A673 (cell line): ENCODE measurements at regions not wholly inside any gene's neighbourhood (a gene's known extent, or its start where the extent isn't known, plus 50 kb on each side); places are given as distances from the start of the nearest gene placed in this dataset.

ENCODE experiments used
- BruUV-seq: library from RNA; stranded (reverse); fragments of 400-500 nt; replicated peaks from 2 replicates; lab custom pipeline; 2021; lab: Mats Ljungman, UMichigan
- CTCF ChIA-PET: fragments of 300-600 bp; sonication (Branson Sonifier 250); formaldehyde crosslinking; loops from one replicate; lab custom pipeline; 2022; ENCODE audit warnings: antibody characterized with exemption; lab: Charles Lee
- POLR2A ChIA-PET: fragments of 300-600 bp; sonication (Branson Sonifier 250); formaldehyde crosslinking; loops from one replicate; lab custom pipeline; 2022; ENCODE audit warnings: antibody characterized with exemption; ENCODE audit not compliant: low non-redundant PET; lab: Charles Lee
- DNase-seq: peaks from one replicate; pipeline ENCODE4 v3.0.0-alpha.2; 2015; ENCODE audit warnings: low spot score
- H3K27ac ChIP-seq: fragments of 200-600 bp; sonication (generic); 2 replicates; pipeline ENCODE4 v1.5.1; 2016; ENCODE audit warnings: mixed run types, low read depth, mild to moderate bottlenecking, mixed read lengths, antibody characterized with exemption, low read length; ENCODE audit not compliant: poor library complexity, severe bottlenecking
- H3K27me3 ChIP-seq: fragments of 200-600 bp; sonication (generic); replicated peaks from 2 replicates; pipeline ENCODE4 v1.6.1; 2017; ENCODE audit warnings: mixed run types, low read depth, mild to moderate bottlenecking, mixed read lengths, antibody characterized with exemption, low read length; ENCODE audit not compliant: insufficient read depth, poor library complexity
- H3K36me3 ChIP-seq: fragments of 200-600 bp; sonication (generic); 2 replicates; pipeline ENCODE4 v1.6.1; 2016; ENCODE audit warnings: mixed run types, mild to moderate bottlenecking, mixed read lengths, antibody characterized with exemption, low read length; ENCODE audit not compliant: insufficient read depth, poor library complexity, severe bottlenecking
- H3K4me1 ChIP-seq: fragments of 200-600 bp; sonication (generic); 2 replicates; pipeline ENCODE4 v1.6.1; 2017; ENCODE audit warnings: mixed run types, mild to moderate bottlenecking, mixed read lengths, antibody characterized with exemption, low read length; ENCODE audit not compliant: insufficient read depth, poor library complexity, severe bottlenecking
- H3K4me3 ChIP-seq: fragments of 200-600 bp; sonication (generic); 2 replicates; pipeline ENCODE4 v1.5.1; 2016; ENCODE audit warnings: low read depth, mixed run types, mild to moderate bottlenecking, mixed read lengths, low read length; ENCODE audit not compliant: poor library complexity, severe bottlenecking
- H3K9me3 ChIP-seq: fragments of 200-600 bp; sonication (generic); 2 replicates; pipeline ENCODE4 v1.6.1; 2016; ENCODE audit warnings: mixed run types, low read depth, mild to moderate bottlenecking, mixed read lengths, antibody characterized with exemption, low read length; ENCODE audit not compliant: poor library complexity, severe bottlenecking
- EZH2 ChIP-seq: fragments of 200-600 bp; sonication (generic); IDR thresholded peaks from 2 replicates; pipeline ENCODE4 v1.6.1; 2017; ENCODE audit warnings: borderline replicate concordance, low read depth, mild to moderate bottlenecking, mixed read lengths, antibody characterized with exemption, low read length; ENCODE audit not compliant: poor library complexity, severe bottlenecking
- intact Hi-C: fragments of 100-400 bp; cut with micrococcal nuclease; formaldehyde crosslinking; loops from one replicate; pipeline ENCODE4 v1.10.0; 2022; ENCODE audit not compliant: unreplicated experiment
- TF ChIP-seq, protein P1 (sequence below): fragments of 300-800, 200-600 bp; sonication (generic); conservative IDR thresholded peaks from 2 replicates; pipeline ENCODE4 v1.5.1; 2017; ENCODE audit warnings: low read depth, mild to moderate bottlenecking, antibody characterized with exemption, low read length, moderate library complexity, mixed read lengths

DNA sequence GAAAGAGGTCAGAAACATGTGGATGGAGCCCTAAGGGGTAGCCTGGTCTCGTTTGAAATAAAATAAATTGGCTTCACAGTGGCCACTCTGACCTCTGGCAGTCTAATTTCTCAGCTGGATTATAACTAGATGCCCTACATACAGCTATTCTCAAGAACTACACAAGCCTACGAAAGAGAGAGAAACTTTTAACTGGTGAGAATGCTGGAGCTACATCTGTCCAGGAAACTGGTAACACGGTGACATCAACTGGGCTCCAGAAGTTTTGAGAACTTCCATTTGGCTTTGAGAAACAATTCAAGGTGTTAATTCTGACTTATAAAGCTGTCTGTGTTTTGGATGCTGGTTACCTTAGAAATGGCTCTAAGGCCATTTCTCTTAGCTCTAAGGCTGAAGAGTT is 187.3 kb upstream of the TENT5A start:
- ChIA-PET CTCF (no interaction called here), POLR2A (no interaction called here)
- Histone ChIP-seq H3K36me3 (no peaks in the 10 kb centered on the region), H3K4me3 (no peak overlapping the region), H3K27me3 (no peaks in the 10 kb centered on the region), H3K9me3 (no peaks in the 10 kb centered on the region), H3K27ac (no peak overlapping the region), H3K4me1 (peaks cover 38% of the 10 kb centered on the region)
- no TSS peak for BruUV-seq
- TF ChIP-seq, protein P1, sequence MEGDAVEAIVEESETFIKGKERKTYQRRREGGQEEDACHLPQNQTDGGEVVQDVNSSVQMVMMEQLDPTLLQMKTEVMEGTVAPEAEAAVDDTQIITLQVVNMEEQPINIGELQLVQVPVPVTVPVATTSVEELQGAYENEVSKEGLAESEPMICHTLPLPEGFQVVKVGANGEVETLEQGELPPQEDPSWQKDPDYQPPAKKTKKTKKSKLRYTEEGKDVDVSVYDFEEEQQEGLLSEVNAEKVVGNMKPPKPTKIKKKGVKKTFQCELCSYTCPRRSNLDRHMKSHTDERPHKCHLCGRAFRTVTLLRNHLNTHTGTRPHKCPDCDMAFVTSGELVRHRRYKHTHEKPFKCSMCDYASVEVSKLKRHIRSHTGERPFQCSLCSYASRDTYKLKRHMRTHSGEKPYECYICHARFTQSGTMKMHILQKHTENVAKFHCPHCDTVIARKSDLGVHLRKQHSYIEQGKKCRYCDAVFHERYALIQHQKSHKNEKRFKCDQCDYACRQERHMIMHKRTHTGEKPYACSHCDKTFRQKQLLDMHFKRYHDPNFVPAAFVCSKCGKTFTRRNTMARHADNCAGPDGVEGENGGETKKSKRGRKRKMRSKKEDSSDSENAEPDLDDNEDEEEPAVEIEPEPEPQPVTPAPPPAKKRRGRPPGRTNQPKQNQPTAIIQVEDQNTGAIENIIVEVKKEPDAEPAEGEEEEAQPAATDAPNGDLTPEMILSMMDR: no peak
- TF ChIP-seq EZH2: no peak
- intact Hi-C loops: no loop called here
- no peak for DNase-seq

DNA sequence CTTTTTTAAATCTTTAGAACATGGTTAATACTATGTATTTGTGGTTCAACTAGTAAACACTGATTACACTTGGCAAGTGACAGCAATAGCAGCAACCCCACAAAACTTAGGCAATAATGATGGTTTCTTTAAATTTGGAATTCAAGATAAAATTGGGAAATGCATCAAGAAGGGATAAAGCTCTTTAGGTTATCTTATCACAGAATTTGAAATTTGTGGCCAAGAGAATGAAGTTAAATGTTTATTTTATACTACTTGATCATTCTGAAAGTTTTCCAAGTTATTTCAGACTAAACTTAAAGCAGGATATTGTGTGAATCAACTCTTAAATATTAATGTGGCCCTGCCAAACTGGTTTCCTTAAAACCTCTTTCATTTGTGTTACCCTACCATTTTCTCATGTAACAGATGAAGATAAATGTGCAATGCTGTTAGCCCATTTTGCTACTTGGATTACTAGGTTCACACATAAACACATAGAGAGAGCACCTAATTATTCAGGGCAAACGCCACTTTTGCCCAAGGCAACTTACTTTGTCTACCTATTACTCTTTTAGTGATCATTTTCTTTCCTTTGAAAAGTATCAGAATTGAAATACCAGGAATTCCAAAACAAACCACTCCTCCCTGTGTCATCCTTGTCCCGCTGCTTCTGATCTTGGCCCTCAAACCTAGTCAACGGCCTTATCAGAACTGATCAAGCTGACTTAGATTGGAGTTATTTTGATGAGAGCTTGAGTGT is 186.7 kb upstream of the TENT5A start:
- POLR2A ChIA-PET: interaction anchor here (0.6 kb wide), 1 partner anchor 24 kb away, joined by 7 read pairs; no protein-coding TSS in a partner anchor

DNA sequence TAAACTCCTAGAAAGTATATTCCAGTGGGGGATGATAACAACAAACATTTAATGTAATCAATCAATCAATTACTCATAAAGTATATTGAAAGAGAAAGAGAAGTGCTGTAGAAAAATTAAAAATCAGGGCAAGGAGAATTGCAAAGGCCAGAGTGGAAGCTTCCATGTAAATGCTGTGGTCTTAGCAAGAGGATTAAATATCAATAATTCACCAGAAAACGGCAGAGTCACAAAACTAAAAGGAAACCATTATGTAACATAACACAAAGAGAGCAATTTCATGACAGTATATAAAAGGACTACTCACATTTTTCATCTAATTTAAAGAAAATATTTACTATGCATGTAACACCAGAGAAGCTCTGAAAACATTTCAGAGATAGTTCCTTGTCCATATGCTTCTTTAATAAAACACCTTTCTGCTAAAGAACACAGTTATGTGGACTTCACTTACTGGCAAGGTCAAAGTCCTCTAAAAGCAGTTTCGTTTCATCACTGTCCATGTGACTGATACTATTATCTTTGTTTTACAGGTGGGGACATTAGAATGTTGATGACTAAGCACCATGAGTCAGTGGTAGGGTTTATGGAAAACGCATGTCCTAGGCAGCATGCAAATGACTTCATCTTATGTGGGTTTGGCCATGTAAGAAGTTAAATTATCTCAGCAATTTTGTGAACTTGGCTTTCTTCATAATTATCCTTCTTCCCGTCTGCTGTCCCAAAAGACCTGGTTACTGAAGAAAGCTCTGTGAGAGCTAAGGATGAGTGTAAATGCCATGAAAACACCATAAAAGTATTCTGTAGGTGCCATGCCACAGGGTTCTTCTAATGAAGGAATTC is 185.8 kb upstream of the TENT5A start:
- Histone ChIP-seq H3K9me3 (no peaks in the 10 kb centered on the region), H3K36me3 (no peaks in the 10 kb centered on the region), H3K27me3 (no peaks in the 10 kb centered on the region), H3K4me1 (peaks cover 38% of the 10 kb centered on the region), H3K4me3 (no peak overlapping the region), H3K27ac (peak overlapping the region; percentile 3)
- CTCF ChIA-PET: no interaction called here
- TSS peak; percentile 33 for BruUV-seq
- intact Hi-C loops: no loop called here
- TF ChIP-seq EZH2: no peak
- TF ChIP-seq, protein P1: no peak
- DNase-seq: peak; percentile 83
- POLR2A ChIA-PET: interaction anchor here (0.6 kb wide), 1 partner anchor 24 kb away, joined by 7 read pairs; no protein-coding TSS in a partner anchor

More for the DNA sequence above, 186.7 kb upstream of the TENT5A start:
- H3K4me1 ChIP-seq: peaks cover 38% of the 10 kb centered on the region
- H3K36me3 ChIP-seq: no peaks in the 10 kb centered on the region
- H3K27ac ChIP-seq: no peak overlapping the region
- intact Hi-C loops: no loop called here
- H3K27me3 ChIP-seq: no peaks in the 10 kb centered on the region
- no peak overlapping the region for H3K4me3 ChIP-seq
- BruUV-seq: no TSS peak
- CTCF ChIA-PET: no interaction called here
- TF ChIP-seq EZH2: no peak
- TF ChIP-seq, protein P1: no peak
- no peak for DNase-seq
- no peaks in the 10 kb centered on the region for H3K9me3 ChIP-seq
